Osteocyte (in vitro differentiated cells): ENCODE measurements at regions not wholly inside any gene's neighbourhood (a gene's known extent, or its start where the extent isn't known, plus 50 kb on each side); places are given as distances from the start of the nearest gene placed in this dataset.

ENCODE experiments used
- DNase-seq: peaks from one replicate; pipeline ENCODE4 v3.0.0; 2021; ENCODE audit warnings: mixed read lengths; ENCODE audit not compliant: unreplicated experiment; ENCODE audit errors: extremely low spot score
- H3K27ac Mint-ChIP-seq: one replicate; pipeline ENCODE4 v1.8.0; 2021; ENCODE audit warnings: mild to moderate bottlenecking, mixed read lengths; ENCODE audit not compliant: unreplicated experiment
- H3K27me3 Mint-ChIP-seq: one replicate; pipeline ENCODE4 v1.8.0; 2021; ENCODE audit warnings: mixed read lengths; ENCODE audit not compliant: unreplicated experiment
- H3K36me3 Mint-ChIP-seq: one replicate; pipeline ENCODE4 v1.8.0; 2021; ENCODE audit warnings: mixed read lengths; ENCODE audit not compliant: unreplicated experiment
- H3K4me1 Mint-ChIP-seq: one replicate; pipeline ENCODE4 v1.8.0; 2021; ENCODE audit warnings: mixed read lengths; ENCODE audit not compliant: unreplicated experiment
- H3K4me3 Mint-ChIP-seq: one replicate; pipeline ENCODE4 v1.8.0; 2021; ENCODE audit warnings: mild to moderate bottlenecking, moderate library complexity, mixed read lengths; ENCODE audit not compliant: unreplicated experiment
- H3K9me3 Mint-ChIP-seq: one replicate; pipeline ENCODE4 v1.8.0; 2021; ENCODE audit warnings: mixed read lengths; ENCODE audit not compliant: unreplicated experiment
- CTCF ChIP-seq: fragments of 200-600 bp; sonication (generic); IDR thresholded peaks from 2 replicates; pipeline ENCODE4 v1.5.0; 2021; ENCODE audit warnings: antibody characterized with exemption, mild to moderate bottlenecking, moderate library complexity

GRCh38 chr5:174829511-174829864 is 105.1 kb downstream of the MSX2 start:
- DNase-seq, result no peak
- H3K9me3 Mint-ChIP-seq, result peaks cover 3% of the 10 kb centered on the region
- peaks cover 74% of the 10 kb centered on the region for H3K4me1 Mint-ChIP-seq
- peak overlapping the region; percentile 39 for H3K27ac Mint-ChIP-seq
- no peak overlapping the region for H3K4me3 Mint-ChIP-seq
- no peak for TF ChIP-seq CTCF
- H3K36me3 Mint-ChIP-seq, result no peaks in the 10 kb centered on the region
- no peaks in the 10 kb centered on the region for H3K27me3 Mint-ChIP-seq

- DNase-seq, result no peak
- Mint-ChIP-seq H3K4me3 (no peak overlapping the region), H3K27me3 (no peaks in the 10 kb centered on the region), H3K4me1 (peaks cover 70% of the 10 kb centered on the region), H3K36me3 (no peaks in the 10 kb centered on the region), H3K9me3 (peaks cover 3% of the 10 kb centered on the region), H3K27ac (peak overlapping the region; percentile 82)
- no peak for TF ChIP-seq CTCF
These were observed 104.6 kb downstream of the MSX2 start for GRCh38 chr5:174828804-174829510.

DNA sequence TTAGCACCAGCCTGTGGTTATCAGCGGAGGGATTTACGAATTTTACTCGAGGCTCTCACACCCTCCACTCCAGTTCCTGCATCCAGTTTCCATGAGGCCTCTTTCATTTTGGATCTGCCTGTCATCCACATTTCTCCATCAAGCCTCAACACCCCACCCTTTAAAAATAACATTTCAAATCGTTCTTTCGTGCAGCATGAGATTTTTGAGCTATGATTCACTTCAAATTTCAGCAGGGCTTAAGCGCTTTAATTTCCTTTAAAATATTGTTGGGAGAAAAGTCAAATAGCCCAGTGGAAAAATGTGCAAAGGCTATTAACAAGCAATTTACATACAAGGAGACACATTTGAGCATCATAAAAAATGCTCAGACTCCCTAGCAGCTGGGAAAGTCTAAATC is 103.2 kb downstream of the MSX2 start:
- H3K36me3 Mint-ChIP-seq, result no peaks in the 10 kb centered on the region
- H3K27ac Mint-ChIP-seq, result peak overlapping the region; percentile 82
- H3K9me3 Mint-ChIP-seq, result peaks cover 2% of the 10 kb centered on the region
- DNase-seq, result no peak
- no peak for TF ChIP-seq CTCF
- no peaks in the 10 kb centered on the region for H3K27me3 Mint-ChIP-seq
- peaks cover 59% of the 10 kb centered on the region for H3K4me1 Mint-ChIP-seq
- H3K4me3 Mint-ChIP-seq, result no peak overlapping the region

- Mint-ChIP-seq H3K4me3 (no peak overlapping the region), H3K27me3 (no peaks in the 10 kb centered on the region), H3K4me1 (peaks cover 54% of the 10 kb centered on the region), H3K9me3 (no peaks in the 10 kb centered on the region), H3K36me3 (no peaks in the 10 kb centered on the region), H3K27ac (peak overlapping the region; percentile 39)
- TF ChIP-seq CTCF, result no peak
- no peak for DNase-seq
These were observed 101.2 kb downstream of the MSX2 start for GRCh38 chr5:174825587-174825986.

GRCh38 chr5:174818430-174818829 is 94.0 kb downstream of the MSX2 start:
- Mint-ChIP-seq H3K4me1 (peaks cover 16% of the 10 kb centered on the region), H3K9me3 (peaks cover 6% of the 10 kb centered on the region), H3K27ac (no peak overlapping the region), H3K4me3 (no peak overlapping the region), H3K27me3 (no peaks in the 10 kb centered on the region), H3K36me3 (peaks cover 7% of the 10 kb centered on the region)
- TF ChIP-seq CTCF, result no peak
- no peak for DNase-seq
